Astrocyte (in vitro differentiated cells and primary cell): ENCODE measurements at regions not wholly inside any gene's neighbourhood (a gene's known extent, or its start where the extent isn't known, plus 50 kb on each side); places are given as distances from the start of the nearest gene placed in this dataset.

Source experiments
- DNase-seq: peaks from one replicate; pipeline ENCODE4 v3.0.0-alpha.2; 2010; ENCODE audit warnings: low read depth
- FAIRE-seq: peaks from 2 replicates; lab custom pipeline; 2011; peaks lifted over from hg19 to GRCh38; lab: Jason Lieb, UNC
- H2AFZ ChIP-seq: 2 replicates; pipeline ENCODE4 v1.6.0; 2012; ENCODE audit warnings: low read depth, low read length, inconsistent platforms
- H3K27ac ChIP-seq: 2 replicates; pipeline ENCODE4 v1.5.1; 2011; ENCODE audit warnings: low read depth, low read length, inconsistent platforms
- H3K27me3 ChIP-seq: 2 replicates; pipeline ENCODE4 v1.6.0; 2011; ENCODE audit warnings: low read length, inconsistent platforms; ENCODE audit not compliant: insufficient read depth
- H3K36me3 ChIP-seq: 2 replicates; pipeline ENCODE4 v1.5.1; 2011; ENCODE audit warnings: low read length, inconsistent platforms; ENCODE audit not compliant: insufficient read depth
- H3K4me1 ChIP-seq: 2 replicates; pipeline ENCODE4 v1.5.1; 2011; ENCODE audit warnings: low read length, inconsistent platforms; ENCODE audit not compliant: insufficient read depth
- H3K4me2 ChIP-seq: 2 replicates; pipeline ENCODE4 v1.6.0; 2012; ENCODE audit warnings: low read length, inconsistent platforms
- H3K4me3 ChIP-seq: 2 replicates; pipeline ENCODE4 v1.5.1; 2011; ENCODE audit warnings: low read depth, mild to moderate bottlenecking, low read length, inconsistent platforms; ENCODE audit not compliant: insufficient read depth
- H3K79me2 ChIP-seq: 2 replicates; pipeline ENCODE4 v1.6.0; 2012; ENCODE audit warnings: mild to moderate bottlenecking, low read length, inconsistent platforms; ENCODE audit not compliant: insufficient read depth
- H3K9ac ChIP-seq: 2 replicates; pipeline ENCODE4 v1.6.0; 2012; ENCODE audit warnings: mild to moderate bottlenecking, low read length, inconsistent platforms
- H3K9me3 ChIP-seq: 2 replicates; pipeline ENCODE4 v1.5.1; 2012; ENCODE audit warnings: low read depth, mild to moderate bottlenecking, low read length, inconsistent platforms; ENCODE audit not compliant: insufficient read depth
- H4K20me1 ChIP-seq: 2 replicates; pipeline ENCODE4 v1.6.0; 2012; ENCODE audit warnings: low read length, inconsistent platforms; ENCODE audit not compliant: insufficient read depth
- H3K27ac Mint-ChIP-seq: one replicate; pipeline ENCODE4 v1.8.0; 2021; ENCODE audit warnings: mild to moderate bottlenecking, mixed read lengths; ENCODE audit not compliant: unreplicated experiment
- H3K27me3 Mint-ChIP-seq: one replicate; pipeline ENCODE4 v1.8.0; 2021; ENCODE audit warnings: low read depth, mixed read lengths; ENCODE audit not compliant: unreplicated experiment
- H3K36me3 Mint-ChIP-seq: one replicate; pipeline ENCODE4 v1.8.0; 2021; ENCODE audit warnings: low read depth, mixed read lengths; ENCODE audit not compliant: unreplicated experiment
- H3K4me1 Mint-ChIP-seq: one replicate; pipeline ENCODE4 v1.8.0; 2021; ENCODE audit warnings: low read depth, mixed read lengths; ENCODE audit not compliant: unreplicated experiment
- H3K4me3 Mint-ChIP-seq: one replicate; pipeline ENCODE4 v1.8.0; 2021; ENCODE audit warnings: mild to moderate bottlenecking, moderate library complexity, mixed read lengths; ENCODE audit not compliant: unreplicated experiment
- H3K9me3 Mint-ChIP-seq: one replicate; pipeline ENCODE4 v1.8.0; 2021; ENCODE audit warnings: mild to moderate bottlenecking, mixed read lengths; ENCODE audit not compliant: unreplicated experiment
- EZH2 ChIP-seq: IDR thresholded peaks from 2 replicates; pipeline ENCODE4 v1.6.1; 2012; ENCODE audit warnings: mild to moderate bottlenecking, low read length, inconsistent platforms; ENCODE audit not compliant: insufficient read depth
- TF ChIP-seq, protein P1 (sequence below): IDR thresholded peaks from 2 replicates; pipeline ENCODE4 v1.5.1; 2011; ENCODE audit warnings: low read depth, mild to moderate bottlenecking, inconsistent platforms, low read length, moderate library complexity; ENCODE audit not compliant: insufficient read depth

DNA sequence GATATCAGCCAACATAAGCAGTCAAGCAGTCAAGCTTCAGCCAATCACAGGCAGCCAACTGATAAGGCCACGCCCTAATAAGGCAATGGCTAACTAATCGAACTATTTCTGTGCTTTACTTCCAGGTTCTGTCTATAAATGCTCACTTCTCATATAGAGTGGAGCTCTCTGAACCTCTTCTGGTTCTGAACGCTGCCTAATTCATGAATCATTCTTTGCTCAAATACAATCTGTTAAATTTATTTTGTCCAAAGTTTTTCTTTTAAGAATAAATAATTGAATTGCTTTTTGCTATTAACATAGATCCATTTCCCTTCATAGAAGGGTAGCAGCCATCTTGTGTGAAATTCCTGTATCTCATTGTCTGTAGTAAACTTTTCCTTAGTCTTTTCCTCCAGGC, 97.9 kb upstream of the TMEM72 start:
- Mint-ChIP-seq H3K4me3 (no peak overlapping the region), H3K27ac (no peak overlapping the region), H3K36me3 (no peaks in the 10 kb centered on the region), H3K27me3 (peaks cover 1% of the 10 kb centered on the region), H3K4me1 (no peaks in the 10 kb centered on the region), H3K9me3 (peaks cover 2% of the 10 kb centered on the region)
- no peak overlapping the region for H3K4me3 ChIP-seq
- H3K27ac ChIP-seq, result no peak overlapping the region
- H3K79me2 ChIP-seq, result no peaks in the 10 kb centered on the region
- TF ChIP-seq, protein P1, sequence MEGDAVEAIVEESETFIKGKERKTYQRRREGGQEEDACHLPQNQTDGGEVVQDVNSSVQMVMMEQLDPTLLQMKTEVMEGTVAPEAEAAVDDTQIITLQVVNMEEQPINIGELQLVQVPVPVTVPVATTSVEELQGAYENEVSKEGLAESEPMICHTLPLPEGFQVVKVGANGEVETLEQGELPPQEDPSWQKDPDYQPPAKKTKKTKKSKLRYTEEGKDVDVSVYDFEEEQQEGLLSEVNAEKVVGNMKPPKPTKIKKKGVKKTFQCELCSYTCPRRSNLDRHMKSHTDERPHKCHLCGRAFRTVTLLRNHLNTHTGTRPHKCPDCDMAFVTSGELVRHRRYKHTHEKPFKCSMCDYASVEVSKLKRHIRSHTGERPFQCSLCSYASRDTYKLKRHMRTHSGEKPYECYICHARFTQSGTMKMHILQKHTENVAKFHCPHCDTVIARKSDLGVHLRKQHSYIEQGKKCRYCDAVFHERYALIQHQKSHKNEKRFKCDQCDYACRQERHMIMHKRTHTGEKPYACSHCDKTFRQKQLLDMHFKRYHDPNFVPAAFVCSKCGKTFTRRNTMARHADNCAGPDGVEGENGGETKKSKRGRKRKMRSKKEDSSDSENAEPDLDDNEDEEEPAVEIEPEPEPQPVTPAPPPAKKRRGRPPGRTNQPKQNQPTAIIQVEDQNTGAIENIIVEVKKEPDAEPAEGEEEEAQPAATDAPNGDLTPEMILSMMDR, result no peak
- no peak for TF ChIP-seq EZH2
- H2AFZ ChIP-seq, result no peak overlapping the region
- FAIRE-seq (no peak), DNase-seq (no peak)
- H3K27me3 ChIP-seq, result no peaks in the 10 kb centered on the region
- no peaks in the 10 kb centered on the region for H3K9me3 ChIP-seq
- no peaks in the 10 kb centered on the region for H3K4me1 ChIP-seq
- H3K9ac ChIP-seq, result no peak overlapping the region
- H4K20me1 ChIP-seq, result no peaks in the 10 kb centered on the region
- H3K36me3 ChIP-seq, result no peaks in the 10 kb centered on the region
- no peak overlapping the region for H3K4me2 ChIP-seq

DNA sequence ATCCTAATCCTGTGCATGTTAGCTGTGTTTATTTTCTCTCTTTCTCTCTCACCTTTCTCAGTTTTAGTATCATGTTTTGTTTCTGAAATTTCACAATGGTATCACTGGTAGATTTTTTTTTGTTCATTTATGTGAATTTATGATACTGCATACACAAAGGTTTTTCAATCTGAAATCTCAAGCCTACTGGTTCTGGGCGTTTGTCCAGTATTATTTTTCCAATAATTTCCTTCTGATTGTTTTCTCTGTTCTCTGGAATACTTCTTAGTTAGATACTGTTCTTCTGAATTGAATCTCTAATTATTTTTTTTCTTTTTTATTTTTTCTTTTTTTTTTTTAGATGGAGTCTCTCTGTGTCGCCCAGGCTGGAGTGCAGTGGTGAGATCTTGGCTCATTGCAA, 96.2 kb upstream of the TMEM72 start:
- H3K27me3 Mint-ChIP-seq, result peaks cover 1% of the 10 kb centered on the region
- no peak for TF ChIP-seq EZH2
- TF ChIP-seq, protein P1, result no peak
- no peak for FAIRE-seq

DNA sequence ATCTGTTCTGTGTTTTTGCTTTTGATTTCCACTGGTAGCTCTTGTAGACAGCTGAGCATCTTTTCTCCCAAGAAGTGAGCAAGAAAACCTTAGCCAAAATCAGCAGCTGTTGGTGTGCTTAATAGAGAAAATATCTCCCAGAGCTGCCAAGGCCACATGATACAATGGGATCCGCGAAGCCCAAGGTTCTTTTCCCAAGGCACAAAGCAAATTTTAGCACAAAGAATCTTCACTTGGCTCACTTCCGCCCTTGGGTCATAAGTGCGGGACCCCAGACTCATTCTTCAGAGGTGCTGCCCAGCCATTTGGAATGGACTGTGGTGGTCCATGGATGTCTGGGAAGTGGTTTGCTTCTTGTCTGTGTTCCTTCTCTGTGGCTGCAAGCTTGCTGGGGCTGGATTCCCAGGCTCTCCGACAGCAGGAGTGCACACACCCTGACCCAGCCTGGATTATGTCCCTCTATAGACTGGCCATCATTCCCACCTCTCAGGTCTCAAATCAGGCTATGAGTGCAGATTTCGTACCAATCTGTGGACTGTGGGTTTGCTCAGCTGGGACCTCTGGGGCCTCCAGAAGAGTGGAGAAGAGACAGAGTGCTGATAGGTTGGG, 93.0 kb upstream of the TMEM72 start:
- Mint-ChIP-seq H3K27ac (no peak overlapping the region), H3K9me3 (peaks cover 1% of the 10 kb centered on the region), H3K36me3 (no peaks in the 10 kb centered on the region), H3K4me1 (peaks cover 5% of the 10 kb centered on the region), H3K4me3 (no peak overlapping the region), H3K27me3 (no peaks in the 10 kb centered on the region)
- Histone ChIP-seq H3K4me3 (no peak overlapping the region), H3K27me3 (no peaks in the 10 kb centered on the region), H3K9me3 (no peaks in the 10 kb centered on the region), H3K79me2 (no peaks in the 10 kb centered on the region), H3K27ac (no peak overlapping the region), H3K4me1 (peaks cover 4% of the 10 kb centered on the region), H4K20me1 (no peaks in the 10 kb centered on the region), H3K36me3 (no peaks in the 10 kb centered on the region), H2AFZ (no peak overlapping the region), H3K4me2 (no peak overlapping the region), H3K9ac (no peak overlapping the region)
- no peak for FAIRE-seq
- TF ChIP-seq, protein P1, result no peak
- no peak for TF ChIP-seq EZH2
- DNase-seq, result no peak

More for the DNA sequence above, 96.2 kb upstream of the TMEM72 start:
- H3K4me1 Mint-ChIP-seq, result peaks cover 5% of the 10 kb centered on the region
- Histone ChIP-seq H3K4me2 (no peak overlapping the region), H4K20me1 (no peaks in the 10 kb centered on the region), H3K9ac (no peak overlapping the region), H3K36me3 (no peaks in the 10 kb centered on the region), H3K27me3 (no peaks in the 10 kb centered on the region), H3K27ac (no peak overlapping the region), H2AFZ (no peak overlapping the region), H3K79me2 (no peaks in the 10 kb centered on the region), H3K4me3 (no peak overlapping the region), H3K9me3 (no peaks in the 10 kb centered on the region), H3K4me1 (peaks cover 4% of the 10 kb centered on the region)
- H3K9me3 Mint-ChIP-seq, result peaks cover 4% of the 10 kb centered on the region
- no peaks in the 10 kb centered on the region for H3K36me3 Mint-ChIP-seq
- no peak overlapping the region for H3K4me3 Mint-ChIP-seq
- no peak overlapping the region for H3K27ac Mint-ChIP-seq
- DNase-seq, result no peak
